ENCODE measurements at regions not wholly inside any gene's neighbourhood (a gene's known extent, or its start where the extent isn't known, plus 50 kb on each side); places are given as distances from the start of the nearest gene placed in this dataset.

DNA sequence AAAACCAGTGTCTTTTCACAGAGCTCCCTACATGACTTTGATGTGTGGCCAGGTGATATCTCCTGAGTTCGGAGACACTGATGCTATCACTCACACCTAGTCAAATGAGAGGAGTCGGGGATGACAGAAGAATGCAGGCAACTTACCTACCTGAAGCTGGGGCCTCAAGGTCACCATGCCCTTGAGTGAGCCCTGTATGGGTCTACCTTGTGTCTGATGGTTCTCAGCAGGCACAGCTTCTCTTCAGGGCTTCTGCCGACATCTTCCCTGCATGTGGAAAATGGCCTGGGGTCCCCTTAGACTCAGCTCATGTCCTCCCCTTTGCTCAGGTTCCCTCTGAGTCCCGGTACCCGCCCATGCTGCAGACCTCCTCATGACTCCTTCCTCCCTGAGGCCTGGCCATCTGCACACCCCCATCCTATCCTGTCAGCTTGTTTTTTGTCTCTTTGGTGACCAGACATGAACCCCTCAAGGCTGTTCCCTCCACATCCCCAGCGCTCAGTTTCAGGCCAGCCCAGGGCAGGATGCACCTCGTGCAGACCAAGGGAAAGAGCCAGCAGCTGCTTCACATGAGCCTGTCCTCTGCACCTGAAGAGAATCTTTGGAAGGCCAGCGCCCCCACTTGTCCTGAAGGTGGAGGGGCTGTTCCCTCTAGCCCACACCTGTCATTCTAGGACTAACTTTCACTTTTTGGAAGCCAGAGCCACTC lies 74.6 kb upstream of the GDF10 start:
- no peaks in the 10 kb centered on the region for H3K79me2 ChIP-seq (ENCODE audit: control insufficient read depth, insufficient read depth, low read length)
- H3K9ac ChIP-seq (ENCODE audit: insufficient read depth, low read length), result no peak overlapping the region
- H4K20me1 ChIP-seq (ENCODE audit: control insufficient read depth, extremely low read depth, insufficient read depth, low read length), result no peaks in the 10 kb centered on the region
- H3K4me3 ChIP-seq (replicated peaks in 1 of 4; ENCODE audit: control extremely low read depth in 1 of 4, insufficient read depth in 1 of 4, low read depth in 3 of 4, low read length in 4 of 4), result no peak overlapping the region
- H2AFZ ChIP-seq (ENCODE audit: low read length), result no peak overlapping the region
- H3K36me3 ChIP-seq (ENCODE audit: control insufficient read depth, insufficient read depth, low read length), result no peaks in the 10 kb centered on the region
- H3K9me3 ChIP-seq (ENCODE audit: control insufficient read depth, insufficient read depth, low read depth, low read length), result no peaks in the 10 kb centered on the region
- TF ChIP-seq EZH2 (IDR thresholded peaks at IDR 0.05; ENCODE audit: low read length, missing control alignments), result peak; percentile 13
- TF ChIP-seq, protein P1, sequence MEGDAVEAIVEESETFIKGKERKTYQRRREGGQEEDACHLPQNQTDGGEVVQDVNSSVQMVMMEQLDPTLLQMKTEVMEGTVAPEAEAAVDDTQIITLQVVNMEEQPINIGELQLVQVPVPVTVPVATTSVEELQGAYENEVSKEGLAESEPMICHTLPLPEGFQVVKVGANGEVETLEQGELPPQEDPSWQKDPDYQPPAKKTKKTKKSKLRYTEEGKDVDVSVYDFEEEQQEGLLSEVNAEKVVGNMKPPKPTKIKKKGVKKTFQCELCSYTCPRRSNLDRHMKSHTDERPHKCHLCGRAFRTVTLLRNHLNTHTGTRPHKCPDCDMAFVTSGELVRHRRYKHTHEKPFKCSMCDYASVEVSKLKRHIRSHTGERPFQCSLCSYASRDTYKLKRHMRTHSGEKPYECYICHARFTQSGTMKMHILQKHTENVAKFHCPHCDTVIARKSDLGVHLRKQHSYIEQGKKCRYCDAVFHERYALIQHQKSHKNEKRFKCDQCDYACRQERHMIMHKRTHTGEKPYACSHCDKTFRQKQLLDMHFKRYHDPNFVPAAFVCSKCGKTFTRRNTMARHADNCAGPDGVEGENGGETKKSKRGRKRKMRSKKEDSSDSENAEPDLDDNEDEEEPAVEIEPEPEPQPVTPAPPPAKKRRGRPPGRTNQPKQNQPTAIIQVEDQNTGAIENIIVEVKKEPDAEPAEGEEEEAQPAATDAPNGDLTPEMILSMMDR (conservative IDR thresholded peaks at IDR 0.05 in 1 of 2, IDR thresholded peaks at IDR 0.05 in 1 of 2; ENCODE audit: low read depth in 1 of 2, low read length in 2 of 2), result no peak
- no peak overlapping the region for H3K27ac ChIP-seq (ENCODE audit: insufficient read depth, low read length)
- H3K4me2 ChIP-seq (ENCODE audit: extremely low read depth, insufficient read depth, low read length), result no peak overlapping the region
- H3K27me3 ChIP-seq (ENCODE audit: control insufficient read depth, insufficient read depth, low read length), result no peaks in the 10 kb centered on the region
- no peaks in the 10 kb centered on the region for H3K4me1 ChIP-seq (ENCODE audit: control insufficient read depth, extremely low read depth, insufficient read depth, low read length)
- no peak for DNase-seq (ENCODE audit: low read depth in 2 of 2)

- Histone ChIP-seq H3K4me1 (ENCODE audit: control insufficient read depth, extremely low read depth, insufficient read depth, low read length) (no peaks in the 10 kb centered on the region), H3K27ac (ENCODE audit: insufficient read depth, low read length) (no peak overlapping the region), H3K79me2 (ENCODE audit: control insufficient read depth, insufficient read depth, low read length) (no peaks in the 10 kb centered on the region), H3K27me3 (ENCODE audit: control insufficient read depth, insufficient read depth, low read length) (no peaks in the 10 kb centered on the region), H3K4me3 (replicated peaks in 1 of 4; ENCODE audit: control extremely low read depth in 1 of 4, insufficient read depth in 1 of 4, low read depth in 3 of 4, low read length in 4 of 4) (no peak overlapping the region), H3K4me2 (ENCODE audit: extremely low read depth, insufficient read depth, low read length) (no peak overlapping the region), H2AFZ (ENCODE audit: low read length) (no peak overlapping the region), H3K36me3 (ENCODE audit: control insufficient read depth, insufficient read depth, low read length) (no peaks in the 10 kb centered on the region), H3K9ac (ENCODE audit: insufficient read depth, low read length) (no peak overlapping the region), H4K20me1 (ENCODE audit: control insufficient read depth, extremely low read depth, insufficient read depth, low read length) (no peaks in the 10 kb centered on the region), H3K9me3 (ENCODE audit: control insufficient read depth, insufficient read depth, low read depth, low read length) (no peaks in the 10 kb centered on the region)
- DNase-seq (ENCODE audit: low read depth in 2 of 2), result no peak
- TF ChIP-seq, protein P1 (conservative IDR thresholded peaks at IDR 0.05 in 1 of 2, IDR thresholded peaks at IDR 0.05 in 1 of 2; ENCODE audit: low read depth in 1 of 2, low read length in 2 of 2), result no peak
- TF ChIP-seq EZH2 (IDR thresholded peaks at IDR 0.05; ENCODE audit: low read length, missing control alignments), result peak; percentile 5
Observed at GRCh38 chr10:47225928-47226645, 73.9 kb upstream of the GDF10 start.

DNA sequence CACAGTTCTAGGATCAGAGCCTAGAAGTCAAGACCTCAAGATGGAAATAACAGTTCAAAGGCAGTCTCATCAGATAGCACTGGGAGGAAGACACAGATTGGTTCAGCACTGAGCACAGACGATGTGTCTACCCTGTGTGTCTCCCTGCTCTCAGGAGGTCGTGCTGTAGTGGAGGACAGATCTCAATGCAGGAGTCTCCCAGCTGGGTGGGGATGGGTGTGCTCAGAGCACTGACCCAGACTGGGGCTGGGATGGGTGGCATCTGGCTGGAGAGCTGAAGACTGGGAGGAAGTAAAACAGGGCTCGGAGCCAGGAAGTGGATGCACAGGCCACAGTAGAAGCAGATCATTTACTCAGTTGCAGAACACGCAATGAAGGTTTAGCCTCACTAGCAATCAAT lies 69.5 kb upstream of the GDF10 start:
- Histone ChIP-seq H3K27ac (ENCODE audit: insufficient read depth, low read length) (no peak overlapping the region), H3K4me1 (ENCODE audit: control insufficient read depth, extremely low read depth, insufficient read depth, low read length) (no peaks in the 10 kb centered on the region), H3K79me2 (ENCODE audit: control insufficient read depth, insufficient read depth, low read length) (no peaks in the 10 kb centered on the region), H3K4me2 (ENCODE audit: extremely low read depth, insufficient read depth, low read length) (no peak overlapping the region), H3K4me3 (replicated peaks in 1 of 4; ENCODE audit: control extremely low read depth in 1 of 4, insufficient read depth in 1 of 4, low read depth in 3 of 4, low read length in 4 of 4) (no peak overlapping the region), H3K9me3 (ENCODE audit: control insufficient read depth, insufficient read depth, low read depth, low read length) (no peaks in the 10 kb centered on the region), H4K20me1 (ENCODE audit: control insufficient read depth, extremely low read depth, insufficient read depth, low read length) (no peaks in the 10 kb centered on the region), H3K9ac (ENCODE audit: insufficient read depth, low read length) (no peak overlapping the region), H2AFZ (ENCODE audit: low read length) (no peak overlapping the region), H3K36me3 (ENCODE audit: control insufficient read depth, insufficient read depth, low read length) (no peaks in the 10 kb centered on the region), H3K27me3 (ENCODE audit: control insufficient read depth, insufficient read depth, low read length) (no peaks in the 10 kb centered on the region)
- TF ChIP-seq, protein P1 (conservative IDR thresholded peaks at IDR 0.05 in 1 of 2, IDR thresholded peaks at IDR 0.05 in 1 of 2; ENCODE audit: low read depth in 1 of 2, low read length in 2 of 2), result no peak
- TF ChIP-seq EZH2 (IDR thresholded peaks at IDR 0.05; ENCODE audit: low read length, missing control alignments), result no peak
- DNase-seq (ENCODE audit: low read depth in 2 of 2), result no peak

Measured in fibroblast of lung (primary cell).